Caco-2 (cell line): ENCODE measurements at regions not wholly inside any gene's neighbourhood (a gene's known extent, or its start where the extent isn't known, plus 50 kb on each side); places are given as distances from the start of the nearest gene placed in this dataset.

Source experiments
- BruUV-seq: library from RNA; stranded (reverse); fragments of 400-500 nt; replicated peaks from 2 replicates; lab custom pipeline; 2021; lab: Mats Ljungman, UMichigan
- CTCF ChIA-PET: fragments of 300-600 bp; sonication (Branson Sonifier 250); formaldehyde crosslinking; loops from one replicate; lab custom pipeline; 2022; ENCODE audit warnings: antibody characterized with exemption; lab: Charles Lee
- POLR2A ChIA-PET: fragments of 300-600 bp; sonication (Branson Sonifier 250); formaldehyde crosslinking; loops from one replicate; lab custom pipeline; 2022; ENCODE audit warnings: antibody characterized with exemption; lab: Charles Lee
- DNase-seq, 2 experiments: peaks; one replicate each; pipeline versions ENCODE4 v3.0.0 to v3.0.0-alpha.2; 2020 to 2022
- H3K27me3 ChIP-seq: replicated peaks from 2 replicates; pipeline ENCODE4 v1.6.0; 2011; ENCODE audit warnings: low read length; ENCODE audit not compliant: control insufficient read depth, insufficient read depth
- H3K36me3 ChIP-seq: 2 replicates; pipeline ENCODE4 v1.5.1; 2011; ENCODE audit warnings: low read length; ENCODE audit not compliant: control insufficient read depth, insufficient read depth
- H3K4me1 ChIP-seq: fragments of 250-450 bp; sonication (Bioruptor Pico); 2 replicates; pipeline ENCODE4 v1.5.1; 2020; ENCODE audit warnings: mild to moderate bottlenecking
- H3K4me3 ChIP-seq: 2 replicates; pipeline ENCODE4 v1.5.1; 2011; ENCODE audit warnings: low read depth, mild to moderate bottlenecking, control low read depth, low read length
- H3K9me3 ChIP-seq: fragments of 250-450 bp; sonication (Bioruptor Pico); 2 replicates; pipeline ENCODE4 v1.5.1; 2020; ENCODE audit warnings: mild to moderate bottlenecking, moderate library complexity
- H3K27ac Mint-ChIP-seq: one replicate; pipeline ENCODE4 v1.8.0; 2022; ENCODE audit warnings: mixed read lengths; ENCODE audit not compliant: unreplicated experiment
- H3K27me3 Mint-ChIP-seq: one replicate; pipeline ENCODE4 v1.8.0; 2022; ENCODE audit warnings: mixed read lengths; ENCODE audit not compliant: insufficient read depth, unreplicated experiment
- H3K36me3 Mint-ChIP-seq: one replicate; pipeline ENCODE4 v1.8.0; 2022; ENCODE audit warnings: mild to moderate bottlenecking, mixed read lengths; ENCODE audit not compliant: insufficient read depth, unreplicated experiment
- H3K4me1 Mint-ChIP-seq: one replicate; pipeline ENCODE4 v1.8.0; 2022; ENCODE audit warnings: low read depth, mixed read lengths; ENCODE audit not compliant: unreplicated experiment
- H3K4me3 Mint-ChIP-seq: one replicate; pipeline ENCODE4 v1.8.0; 2022; ENCODE audit warnings: mild to moderate bottlenecking, moderate library complexity, mixed read lengths; ENCODE audit not compliant: unreplicated experiment
- H3K9me3 Mint-ChIP-seq: one replicate; pipeline ENCODE4 v1.8.0; 2022; ENCODE audit warnings: mixed read lengths; ENCODE audit not compliant: unreplicated experiment
- CTCF ChIP-seq, 2 experiments: fragments of 200-600 bp in 1 of 2; IDR thresholded peaks; 1 replicate in 1 of 2; 2 replicates in 1 of 2; pipeline versions ENCODE4 v1.5.1 to v1.8.0; 2011 to 2022; ENCODE audit warnings: antibody characterized with exemption in 1 of 2, control low read depth in 1 of 2, inconsistent platforms in 1 of 2, low read depth in 1 of 2, low read length in 1 of 2, mild to moderate bottlenecking in 1 of 2, moderate library complexity in 1 of 2; ENCODE audit not compliant: insufficient read depth in 1 of 2, severe bottlenecking in 1 of 2, unreplicated experiment in 1 of 2
- intact Hi-C: fragments of 100-400 bp; cut with micrococcal nuclease; formaldehyde crosslinking; loops from one replicate; pipeline ENCODE4 v1.10.0; 2022; ENCODE audit not compliant: unreplicated experiment

- no TSS peak for BruUV-seq
- Mint-ChIP-seq H3K27me3 (peaks cover 32% of the 10 kb centered on the region), H3K27ac (no peak overlapping the region), H3K4me1 (no peaks in the 10 kb centered on the region), H3K9me3 (no peaks in the 10 kb centered on the region), H3K4me3 (no peak overlapping the region), H3K36me3 (no peaks in the 10 kb centered on the region)
- Histone ChIP-seq H3K27me3 (no peaks in the 10 kb centered on the region), H3K9me3 (no peaks in the 10 kb centered on the region), H3K4me3 (no peak overlapping the region), H3K36me3 (no peaks in the 10 kb centered on the region), H3K4me1 (no peaks in the 10 kb centered on the region)
- CTCF ChIA-PET, result no interaction called here
- no peak for DNase-seq
- POLR2A ChIA-PET, result no interaction called here
- no peak for TF ChIP-seq CTCF (IDR thresholded peaks at IDR 0.05; ENCODE audit: insufficient read depth in 1 of 2, low read depth in 1 of 2, low read length in 1 of 2, severe bottlenecking in 1 of 2, unreplicated experiment in 1 of 2)
- intact Hi-C loops, result no loop called here
These were observed 296.1 kb downstream of the DHX35 start for GRCh38 chr20:39258253-39258652.

DNA sequence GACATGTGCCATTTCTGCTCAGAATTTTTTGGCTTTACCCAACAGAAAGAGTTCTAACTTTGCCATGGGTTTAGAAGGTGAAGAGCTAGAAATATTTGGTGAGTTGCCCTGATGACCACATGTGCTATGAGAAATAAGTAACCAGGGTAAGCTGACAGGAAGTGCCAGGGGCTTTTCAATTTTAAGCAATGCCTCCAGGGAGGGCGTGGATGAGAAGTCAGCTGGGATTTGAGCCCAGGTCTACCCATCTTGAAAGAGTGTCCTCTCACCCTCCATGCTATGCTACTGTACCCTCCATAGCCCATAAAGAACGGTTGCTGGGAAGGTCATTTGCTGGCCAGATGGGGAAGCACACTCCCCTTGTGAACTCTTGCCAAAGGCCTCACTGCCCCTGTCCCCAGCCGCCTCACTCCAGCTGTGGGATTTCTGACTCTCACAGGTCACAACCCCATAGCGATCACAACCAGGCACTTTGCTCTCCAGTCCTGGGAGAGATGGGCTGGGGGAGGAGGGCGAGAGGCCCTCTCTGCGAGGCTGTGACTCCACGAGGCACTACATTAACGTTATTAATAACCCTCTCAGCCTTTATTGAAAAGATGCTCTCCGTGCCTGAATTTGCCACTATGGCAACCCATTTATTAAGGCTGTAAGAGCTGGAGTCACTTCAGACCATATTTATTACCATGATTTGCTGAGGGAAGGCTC is 291.1 kb downstream of the DHX35 start:
- DNase-seq, result peak in 1 of 2 experiments; percentile 33
- no TSS peak for BruUV-seq
- Mint-ChIP-seq H3K9me3 (no peaks in the 10 kb centered on the region), H3K4me3 (no peak overlapping the region), H3K36me3 (no peaks in the 10 kb centered on the region), H3K4me1 (no peaks in the 10 kb centered on the region), H3K27ac (no peak overlapping the region), H3K27me3 (peaks cover 24% of the 10 kb centered on the region)
- no peaks in the 10 kb centered on the region for H3K9me3 ChIP-seq
- H3K4me1 ChIP-seq, result no peaks in the 10 kb centered on the region
- TF ChIP-seq CTCF (IDR thresholded peaks at IDR 0.05; ENCODE audit: insufficient read depth in 1 of 2, low read depth in 1 of 2, low read length in 1 of 2, severe bottlenecking in 1 of 2, unreplicated experiment in 1 of 2), result no peak
- no peaks in the 10 kb centered on the region for H3K36me3 ChIP-seq
- intact Hi-C loops, result no loop called here
- H3K4me3 ChIP-seq, result no peak overlapping the region
- ChIA-PET POLR2A (no interaction called here), CTCF (interaction anchor here (1.3 kb wide), 1 partner anchor 12 kb away, joined by 4 read pairs; no protein-coding TSS in a partner anchor)
- no peaks in the 10 kb centered on the region for H3K27me3 ChIP-seq

DNA sequence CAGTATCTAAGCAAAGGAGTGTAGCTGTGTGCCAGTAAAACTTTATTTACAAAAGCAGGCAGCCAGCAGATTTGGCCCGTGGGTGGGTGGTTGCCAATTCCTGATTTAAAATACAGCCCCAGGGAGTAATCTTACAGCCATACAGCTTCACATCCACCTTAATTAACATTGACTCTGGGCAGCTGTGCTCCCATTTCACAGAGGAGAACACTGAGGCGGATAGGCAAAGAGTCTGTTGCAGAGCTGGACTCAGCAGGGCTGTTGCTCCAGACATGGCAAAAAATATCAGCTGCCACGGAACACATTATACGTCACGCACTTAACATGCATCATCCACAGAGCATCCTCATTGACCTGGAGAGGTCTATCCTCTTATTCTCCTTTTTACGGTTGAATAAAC is 289.9 kb downstream of the DHX35 start:
- Histone ChIP-seq H3K36me3 (no peaks in the 10 kb centered on the region), H3K4me3 (no peak overlapping the region), H3K27me3 (no peaks in the 10 kb centered on the region), H3K9me3 (no peaks in the 10 kb centered on the region), H3K4me1 (no peaks in the 10 kb centered on the region)
- H3K4me3 Mint-ChIP-seq, result no peak overlapping the region
- no TSS peak for BruUV-seq
- ChIA-PET CTCF (no interaction called here), POLR2A (no interaction called here)
- no peaks in the 10 kb centered on the region for H3K9me3 Mint-ChIP-seq
- H3K27ac Mint-ChIP-seq, result no peak overlapping the region
- H3K36me3 Mint-ChIP-seq, result no peaks in the 10 kb centered on the region
- no peak for TF ChIP-seq CTCF (IDR thresholded peaks at IDR 0.05; ENCODE audit: insufficient read depth in 1 of 2, low read depth in 1 of 2, low read length in 1 of 2, severe bottlenecking in 1 of 2, unreplicated experiment in 1 of 2)
- no peaks in the 10 kb centered on the region for H3K4me1 Mint-ChIP-seq
- intact Hi-C loops, result no loop called here
- peak in 1 of 2 experiments; percentile 22 for DNase-seq
- H3K27me3 Mint-ChIP-seq, result peaks cover 24% of the 10 kb centered on the region
